Spinal cord (tissue), 9 donors: ENCODE measurements at regions not wholly inside any gene's neighbourhood (a gene's known extent, or its start where the extent isn't known, plus 50 kb on each side); places are given as distances from the start of the nearest gene placed in this dataset.
"Not testable (repeated sequence)": the region's sequence is repeated elsewhere in the genome, so short reads cannot be mapped to it uniquely, and the experiment has no call there.

Experiments
- DNase-seq, 6 donors: peaks; one replicate each; pipeline versions ENCODE4 v3.0.0 to v3.0.0-alpha.2; 2013 to 2015; ENCODE audit warnings: low spot score in 6 of 6, low read depth in 4 of 6
- H3K27ac ChIP-seq: one replicate; pipeline ENCODE4 v1.5.1; 2013; ENCODE audit warnings: low read depth, low read length, control low read depth
- H3K27me3 ChIP-seq: one replicate; pipeline ENCODE4 v1.6.1; 2013; ENCODE audit warnings: low read length; ENCODE audit not compliant: control insufficient read depth, insufficient read depth
- H3K36me3 ChIP-seq: one replicate; pipeline ENCODE4 v1.6.1; 2013; ENCODE audit warnings: low read length; ENCODE audit not compliant: control insufficient read depth, insufficient read depth
- H3K4me1 ChIP-seq: one replicate; pipeline ENCODE4 v1.6.1; 2013; ENCODE audit warnings: low read length; ENCODE audit not compliant: control insufficient read depth, insufficient read depth
- H3K4me3 ChIP-seq: one replicate; pipeline ENCODE4 v1.5.1; 2013; ENCODE audit warnings: low read depth, low read length, control low read depth
- H3K9me3 ChIP-seq: one replicate; pipeline ENCODE4 v1.6.1; 2013; ENCODE audit warnings: low read length; ENCODE audit not compliant: control insufficient read depth, insufficient read depth
- WGBS: methylation state at CpG from one replicate; pipeline ENCODE4 v1.1.5; 2013; ENCODE audit warnings: missing lambda C conversion rate; ENCODE audit not compliant: insufficient coverage; 5-methylcytosine and 5-hydroxymethylcytosine counted together
- donor health status: healthy.

DNA sequence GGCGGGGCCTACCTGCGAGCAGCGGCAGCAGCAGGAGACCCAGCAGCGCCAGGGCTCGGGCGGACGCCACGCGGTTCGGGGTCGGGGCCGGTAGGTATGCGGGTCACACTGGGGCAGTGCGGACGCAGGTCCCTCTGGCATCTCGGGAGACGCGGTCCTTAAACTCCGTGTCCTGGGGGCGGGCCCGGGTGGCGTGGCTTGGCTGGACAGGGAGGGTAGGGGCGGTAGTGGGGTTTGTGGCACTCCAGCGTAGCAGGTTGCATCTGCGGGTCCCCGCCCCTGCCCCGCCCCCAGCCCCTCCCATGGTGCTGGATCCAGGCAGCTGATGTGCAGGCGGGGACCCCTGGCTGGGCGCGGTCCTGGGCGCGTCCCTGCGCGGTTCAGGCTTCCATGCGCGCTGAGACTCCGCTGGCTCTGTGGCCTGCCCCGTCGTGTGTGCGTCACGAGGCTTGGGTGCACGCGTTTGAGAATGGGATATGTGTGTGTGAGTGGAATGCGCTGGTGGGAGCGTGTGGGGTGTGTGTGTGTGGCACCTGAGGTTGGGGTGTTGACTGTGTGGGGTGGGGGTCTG is 96.1 kb downstream of the WTIP start:
- peaks cover 5% of the 10 kb centered on the region for H3K27me3 ChIP-seq
- H3K4me1 ChIP-seq, result no peaks in the 10 kb centered on the region
- no peak overlapping the region for H3K27ac ChIP-seq
- no peaks in the 10 kb centered on the region for H3K9me3 ChIP-seq
- peaks cover 6% of the 10 kb centered on the region for H3K36me3 ChIP-seq
- 5% methylated on average over 44 of the region's 45 CpGs for WGBS
- peak in 1 of 6 donors; percentile 9 for DNase-seq
- no peak overlapping the region for H3K4me3 ChIP-seq

DNA sequence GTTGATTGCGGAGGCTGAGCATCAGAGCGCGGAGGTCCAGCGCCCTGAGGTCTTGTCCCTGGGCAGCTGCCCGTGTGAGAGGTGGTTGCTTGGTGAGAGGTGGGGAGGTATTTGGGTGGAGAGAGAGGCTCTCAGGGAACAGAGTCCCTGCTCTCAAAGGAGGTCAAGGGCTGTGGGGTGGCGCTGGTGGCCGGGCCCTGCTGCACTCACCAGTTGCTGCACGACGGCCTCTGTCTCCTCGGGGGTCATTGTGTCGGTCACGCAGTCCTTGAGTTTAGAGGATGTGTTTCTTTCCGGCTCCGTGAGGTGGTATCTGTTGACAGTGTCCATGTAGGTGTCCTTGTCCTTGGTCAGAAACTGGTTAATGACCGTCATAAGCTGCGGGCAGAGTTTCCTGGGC is 95.5 kb downstream of the WTIP start:
- Histone ChIP-seq H3K9me3 (no peaks in the 10 kb centered on the region), H3K27ac (no peak overlapping the region), H3K36me3 (peaks cover 6% of the 10 kb centered on the region), H3K27me3 (peaks cover 5% of the 10 kb centered on the region), H3K4me3 (no peak overlapping the region), H3K4me1 (no peaks in the 10 kb centered on the region)
- WGBS, result 52% methylated on average over 16 of the region's 16 CpGs
- no peak for DNase-seq

DNA sequence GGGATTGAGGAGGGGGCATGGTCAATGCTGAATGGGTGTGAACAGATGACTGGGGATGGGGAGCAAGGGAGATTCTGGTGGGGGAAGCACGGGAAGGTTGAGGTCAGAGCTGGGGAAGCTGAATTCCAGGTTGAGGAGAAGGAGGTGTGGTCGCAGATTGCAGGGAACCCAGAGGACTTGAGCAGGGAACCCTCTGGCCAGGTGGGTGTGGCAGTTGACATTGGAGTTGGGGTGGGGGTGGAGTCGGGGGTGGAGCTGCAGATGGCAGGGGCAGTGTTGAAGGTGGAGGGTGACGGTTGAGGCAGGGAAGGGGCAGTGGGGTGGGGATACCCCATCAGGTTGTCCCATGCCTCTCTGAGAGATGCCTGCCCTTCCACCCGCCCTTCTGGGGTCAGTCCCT is 94.7 kb downstream of the WTIP start:
- no peaks in the 10 kb centered on the region for H3K4me1 ChIP-seq
- WGBS, result 89% methylated on average over 4 of the region's 5 CpGs
- no peak overlapping the region for H3K27ac ChIP-seq
- H3K36me3 ChIP-seq, result peaks cover 6% of the 10 kb centered on the region
- H3K9me3 ChIP-seq, result no peaks in the 10 kb centered on the region
- no peak overlapping the region for H3K4me3 ChIP-seq
- no peak for DNase-seq
- H3K27me3 ChIP-seq, result peaks cover 5% of the 10 kb centered on the region

DNA sequence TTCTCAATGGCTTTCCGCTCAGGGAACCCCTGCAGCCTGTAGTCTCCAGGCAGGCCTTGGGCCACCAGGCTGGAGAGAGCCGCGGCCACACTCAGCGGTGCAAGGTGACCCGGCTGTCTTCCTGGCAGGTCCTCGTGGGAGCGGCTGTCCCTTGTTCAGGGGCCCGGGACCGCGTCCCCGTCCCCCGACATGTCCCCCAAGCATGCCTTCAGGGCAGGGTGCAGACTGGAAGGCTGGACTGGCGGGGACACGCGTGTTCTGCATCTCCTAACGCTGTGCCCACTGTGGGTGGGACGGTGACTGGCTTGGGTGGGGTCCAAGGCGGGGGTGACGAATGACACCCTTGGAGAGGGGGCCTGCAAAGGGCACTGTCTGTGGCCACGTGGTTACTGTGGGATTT is 93.6 kb downstream of the WTIP start:
- peaks cover 5% of the 10 kb centered on the region for H3K27me3 ChIP-seq
- WGBS, result 93% methylated on average over 20 of the region's 20 CpGs
- H3K9me3 ChIP-seq, result peaks cover 3% of the 10 kb centered on the region
- H3K4me1 ChIP-seq, result no peaks in the 10 kb centered on the region
- no peak overlapping the region for H3K27ac ChIP-seq
- no peak overlapping the region for H3K4me3 ChIP-seq
- no peak for DNase-seq
- peaks cover 6% of the 10 kb centered on the region for H3K36me3 ChIP-seq

DNA sequence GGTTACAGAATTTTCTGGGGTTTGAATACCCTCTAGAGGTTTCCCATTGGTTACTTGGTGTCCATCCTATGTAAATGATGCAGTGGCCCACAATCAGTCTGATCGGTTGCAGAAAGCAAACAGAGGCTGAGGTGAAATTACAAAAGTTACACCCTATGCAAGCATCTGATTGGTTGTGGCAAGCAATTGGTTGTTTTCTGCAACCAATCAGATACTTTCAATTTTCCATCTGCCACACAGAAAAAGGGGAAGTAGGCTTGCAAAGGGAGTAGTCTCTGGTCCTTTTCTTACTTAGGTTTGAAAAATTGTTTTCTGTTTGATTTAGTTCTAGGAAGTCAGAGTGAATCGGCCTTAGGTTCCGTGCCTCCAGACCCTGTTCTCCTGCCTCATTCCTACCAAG is 93.1 kb downstream of the WTIP start:
- Histone ChIP-seq H3K27me3 (peaks cover 5% of the 10 kb centered on the region), H3K27ac (no peak overlapping the region), H3K36me3 (peaks cover 6% of the 10 kb centered on the region), H3K4me1 (no peaks in the 10 kb centered on the region), H3K9me3 (peaks cover 3% of the 10 kb centered on the region), H3K4me3 (no peak overlapping the region)
- DNase-seq, result no peak
- 96% methylated on average over 2 of the region's 3 CpGs for WGBS

DNA sequence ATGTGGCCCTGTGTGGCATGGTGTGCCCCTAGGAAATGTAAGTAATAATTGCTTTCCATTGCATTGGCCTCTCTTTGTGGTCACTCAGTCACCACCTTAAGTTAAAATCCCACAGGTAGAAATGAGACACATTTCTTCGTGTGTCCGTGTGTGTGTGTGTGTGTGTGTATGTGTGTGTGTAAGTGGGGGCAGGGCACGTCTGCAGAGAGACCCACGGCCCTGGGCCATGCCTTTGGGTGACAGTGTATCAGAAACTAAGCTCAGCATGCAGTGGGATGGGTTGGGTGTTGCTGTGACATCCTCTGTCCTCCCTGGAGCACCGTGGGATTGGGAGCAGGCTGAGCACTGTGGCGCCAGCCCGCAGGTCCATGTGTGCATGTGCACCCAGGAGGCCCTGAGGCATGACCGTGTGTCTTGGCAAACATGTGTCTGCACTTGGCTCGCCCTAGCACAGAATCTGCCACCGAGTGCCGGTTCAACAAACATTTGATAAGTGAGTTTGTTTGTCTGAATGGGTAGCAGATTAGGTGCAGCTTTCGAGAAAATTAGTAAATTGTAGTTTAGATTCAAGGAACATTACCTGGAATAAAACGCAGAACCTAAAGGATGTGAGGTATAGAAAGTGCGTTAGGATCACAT is 91.8 kb downstream of the WTIP start:
- DNase-seq, result no peak
- peaks cover 3% of the 10 kb centered on the region for H3K9me3 ChIP-seq
- peaks cover 3% of the 10 kb centered on the region for H3K27me3 ChIP-seq
- WGBS, result 85% methylated on average over 14 of the region's 14 CpGs
- no peaks in the 10 kb centered on the region for H3K4me1 ChIP-seq
- H3K36me3 ChIP-seq, result peaks cover 6% of the 10 kb centered on the region
- no peak overlapping the region for H3K27ac ChIP-seq
- no peak overlapping the region for H3K4me3 ChIP-seq

DNA sequence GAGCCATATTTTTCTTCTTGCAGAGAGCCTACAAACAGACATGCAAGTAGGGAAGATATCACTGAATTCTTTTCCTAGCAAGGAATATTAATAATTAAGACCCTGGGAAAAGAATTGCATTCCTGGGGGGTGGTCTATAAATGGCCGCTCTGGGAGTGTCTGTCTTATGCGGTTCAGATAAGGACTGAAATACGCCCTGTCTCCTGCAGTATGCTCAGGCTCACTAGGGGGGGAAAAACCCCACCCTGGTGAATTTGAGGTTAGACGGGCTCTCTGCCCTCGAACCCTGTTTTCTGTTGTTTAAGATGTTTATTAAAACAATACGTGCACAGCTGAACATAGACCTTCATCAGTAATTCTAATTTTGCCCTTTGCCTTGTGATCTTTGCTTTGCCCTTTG is 88.6 kb downstream of the WTIP start:
- DNase-seq, H3K27me3 ChIP-seq, H3K4me3 ChIP-seq, H3K36me3 ChIP-seq, H3K4me1 ChIP-seq, H3K9me3 ChIP-seq, H3K27ac ChIP-seq: not testable (repeated sequence)
- 88% methylated on average over 3 of the region's 6 CpGs for WGBS

DNA sequence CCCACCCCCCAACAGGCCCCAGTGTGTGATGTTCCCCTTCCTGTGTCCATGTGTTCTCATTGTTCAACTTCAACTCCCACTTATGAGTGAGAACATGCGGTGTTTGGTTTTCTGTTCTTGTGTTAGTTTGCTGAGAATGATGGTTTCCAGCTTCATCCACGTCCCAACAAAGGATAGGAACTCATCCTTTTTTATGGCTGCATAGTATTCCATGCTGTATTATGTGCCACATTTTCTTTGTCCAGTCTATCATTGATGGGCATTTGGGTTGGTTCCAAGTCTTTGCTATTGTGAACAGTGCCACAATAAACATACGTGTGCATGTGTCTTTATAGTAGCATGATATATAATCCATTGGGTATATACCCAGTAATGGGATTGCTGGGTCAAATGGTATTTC is 80.8 kb downstream of the WTIP start:
- not testable (repeated sequence) for DNase-seq, H3K27ac ChIP-seq, H3K4me3 ChIP-seq, H3K4me1 ChIP-seq, H3K27me3 ChIP-seq, H3K9me3 ChIP-seq, H3K36me3 ChIP-seq
- no CpG with 5 or more reads among the region's 3 CpGs for WGBS
